OCI-LY7 (cell line): ENCODE measurements at regions not wholly inside any gene's neighbourhood (a gene's known extent, or its start where the extent isn't known, plus 50 kb on each side); places are given as distances from the start of the nearest gene placed in this dataset.

Experiments used
- BruUV-seq: library from RNA; stranded (reverse); fragments of 400-500 nt; replicated peaks from 2 replicates; lab custom pipeline; 2021; lab: Mats Ljungman, UMichigan
- CTCF ChIA-PET: fragments of 300-600 bp; sonication (Branson Sonifier 250); formaldehyde crosslinking; loops from one replicate; lab custom pipeline; 2022; ENCODE audit warnings: antibody characterized with exemption; ENCODE audit not compliant: unreplicated experiment; lab: Charles Lee
- POLR2A ChIA-PET: fragments of 300-600 bp; sonication (Branson Sonifier 250); formaldehyde crosslinking; loops from one replicate; lab custom pipeline; 2022; ENCODE audit warnings: antibody characterized with exemption; lab: Charles Lee
- DNase-seq: peaks from one replicate; pipeline ENCODE4 v3.0.0-alpha.2; 2015; ENCODE audit warnings: low spot score
- H2AFZ ChIP-seq: fragments of 200-600 bp; sonication (generic), shearing (Covaris generic); 2 replicates; pipeline ENCODE4 v1.6.1; 2014; ENCODE audit warnings: mild to moderate bottlenecking, antibody characterized with exemption, low read length, moderate library complexity
- H3K27ac ChIP-seq: fragments of 200-600 bp; sonication (generic); 2 replicates; pipeline ENCODE4 v1.5.1; 2014; ENCODE audit warnings: mixed run types, low read depth, mild to moderate bottlenecking, moderate library complexity, low read length, inconsistent platforms; ENCODE audit not compliant: poor library complexity, severe bottlenecking
- H3K36me3 ChIP-seq: fragments of 200-600 bp; sonication (generic); 2 replicates; pipeline ENCODE4 v1.6.1; 2014; ENCODE audit warnings: mild to moderate bottlenecking, antibody characterized with exemption, low read length, moderate library complexity, mixed read lengths; ENCODE audit not compliant: insufficient read depth
- H3K4me1 ChIP-seq: fragments of 200-600 bp; sonication (generic); 2 replicates; pipeline ENCODE4 v1.5.1; 2014; ENCODE audit warnings: mild to moderate bottlenecking, low read length; ENCODE audit not compliant: insufficient read depth, poor library complexity, severe bottlenecking
- H3K4me2 ChIP-seq: fragments of 200-600 bp; sonication (generic); 2 replicates; pipeline ENCODE4 v1.6.1; 2014; ENCODE audit warnings: mild to moderate bottlenecking, low read length
- H3K4me3 ChIP-seq: fragments of 200-600 bp; sonication (generic); 2 replicates; pipeline ENCODE4 v1.5.1; 2014; ENCODE audit warnings: mild to moderate bottlenecking, low read depth, low read length; ENCODE audit not compliant: poor library complexity, severe bottlenecking
- H3K79me2 ChIP-seq: fragments of 200-600 bp; sonication (generic); 2 replicates; pipeline ENCODE4 v1.6.1; 2016; ENCODE audit warnings: low read depth, mild to moderate bottlenecking, low read length, moderate library complexity, mixed read lengths; ENCODE audit not compliant: insufficient read depth
- H3K9me2 ChIP-seq: fragments of 200-600 bp; sonication (generic); 2 replicates; pipeline ENCODE4 v1.6.1; 2016; ENCODE audit warnings: mild to moderate bottlenecking, low read length, mixed read lengths; ENCODE audit not compliant: insufficient read depth
- H3K9me3 ChIP-seq: fragments of 200-600 bp; sonication (generic); 2 replicates; pipeline ENCODE4 v1.6.1; 2014; ENCODE audit warnings: mild to moderate bottlenecking, mixed run types, low read length, mixed read lengths
- H4K20me1 ChIP-seq: fragments of 200-600 bp; sonication (generic); 2 replicates; pipeline ENCODE4 v1.6.1; 2014; ENCODE audit warnings: mild to moderate bottlenecking, antibody characterized with exemption, low read length, moderate library complexity, mixed read lengths; ENCODE audit not compliant: insufficient read depth
- EZH2phosphoT487 ChIP-seq: fragments of 200-600 bp; sonication (generic); IDR thresholded peaks from 2 replicates; pipeline ENCODE4 v1.6.1; 2018; ENCODE audit warnings: low read depth, borderline replicate concordance, mild to moderate bottlenecking, mixed run types, antibody characterized with exemption, low read length, moderate library complexity, mixed read lengths
- intact Hi-C: fragments of 100-400 bp; cut with micrococcal nuclease; formaldehyde crosslinking; loops from one replicate; pipeline ENCODE4 v1.10.0; 2022; ENCODE audit not compliant: unreplicated experiment
- TF ChIP-seq, protein P1 (sequence below): fragments of 200-600 bp; sonication (generic); conservative IDR thresholded peaks from 2 replicates; pipeline ENCODE4 v1.5.1; 2014; ENCODE audit warnings: mild to moderate bottlenecking, antibody characterized with exemption, low read length, moderate library complexity, mixed read lengths

DNA sequence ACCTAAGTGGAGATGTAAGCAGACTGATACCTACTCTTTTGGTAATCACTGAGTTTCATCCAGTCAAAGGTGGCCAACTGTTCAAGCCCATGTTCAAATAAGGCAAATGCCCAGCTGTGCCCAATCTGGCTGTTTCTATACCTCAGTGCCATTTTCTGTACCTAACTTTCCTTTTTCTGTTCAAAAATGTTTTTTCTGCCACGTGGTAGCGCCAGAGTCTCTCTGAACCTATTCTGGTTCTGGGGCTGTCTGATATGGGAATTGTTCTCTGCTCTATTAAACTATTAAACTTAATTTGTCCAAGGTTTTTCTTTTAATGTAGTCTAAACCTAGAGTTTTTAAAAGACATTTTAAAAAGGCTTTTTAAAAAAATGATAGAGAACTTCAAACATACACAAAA is 391.2 kb downstream of the NOVA1 start:
- H3K9me2 ChIP-seq = no peaks in the 10 kb centered on the region
- ChIA-PET POLR2A (no interaction called here), CTCF (no interaction called here)
- H2AFZ ChIP-seq = no peak overlapping the region
- H3K9me3 ChIP-seq = peaks cover 6% of the 10 kb centered on the region; the same call in 1 of the 2 replicates
- no peaks in the 10 kb centered on the region for H3K79me2 ChIP-seq
- no peak for TF ChIP-seq EZH2phosphoT487
- TF ChIP-seq, protein P1, sequence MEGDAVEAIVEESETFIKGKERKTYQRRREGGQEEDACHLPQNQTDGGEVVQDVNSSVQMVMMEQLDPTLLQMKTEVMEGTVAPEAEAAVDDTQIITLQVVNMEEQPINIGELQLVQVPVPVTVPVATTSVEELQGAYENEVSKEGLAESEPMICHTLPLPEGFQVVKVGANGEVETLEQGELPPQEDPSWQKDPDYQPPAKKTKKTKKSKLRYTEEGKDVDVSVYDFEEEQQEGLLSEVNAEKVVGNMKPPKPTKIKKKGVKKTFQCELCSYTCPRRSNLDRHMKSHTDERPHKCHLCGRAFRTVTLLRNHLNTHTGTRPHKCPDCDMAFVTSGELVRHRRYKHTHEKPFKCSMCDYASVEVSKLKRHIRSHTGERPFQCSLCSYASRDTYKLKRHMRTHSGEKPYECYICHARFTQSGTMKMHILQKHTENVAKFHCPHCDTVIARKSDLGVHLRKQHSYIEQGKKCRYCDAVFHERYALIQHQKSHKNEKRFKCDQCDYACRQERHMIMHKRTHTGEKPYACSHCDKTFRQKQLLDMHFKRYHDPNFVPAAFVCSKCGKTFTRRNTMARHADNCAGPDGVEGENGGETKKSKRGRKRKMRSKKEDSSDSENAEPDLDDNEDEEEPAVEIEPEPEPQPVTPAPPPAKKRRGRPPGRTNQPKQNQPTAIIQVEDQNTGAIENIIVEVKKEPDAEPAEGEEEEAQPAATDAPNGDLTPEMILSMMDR = no peak
- no peak for DNase-seq
- H3K4me2 ChIP-seq = no peak overlapping the region
- no peaks in the 10 kb centered on the region for H4K20me1 ChIP-seq
- no TSS peak for BruUV-seq
- no peak overlapping the region for H3K27ac ChIP-seq
- intact Hi-C loops = no loop called here
- no peaks in the 10 kb centered on the region for H3K4me1 ChIP-seq
- H3K4me3 ChIP-seq = no peak overlapping the region
- no peaks in the 10 kb centered on the region for H3K36me3 ChIP-seq

DNA sequence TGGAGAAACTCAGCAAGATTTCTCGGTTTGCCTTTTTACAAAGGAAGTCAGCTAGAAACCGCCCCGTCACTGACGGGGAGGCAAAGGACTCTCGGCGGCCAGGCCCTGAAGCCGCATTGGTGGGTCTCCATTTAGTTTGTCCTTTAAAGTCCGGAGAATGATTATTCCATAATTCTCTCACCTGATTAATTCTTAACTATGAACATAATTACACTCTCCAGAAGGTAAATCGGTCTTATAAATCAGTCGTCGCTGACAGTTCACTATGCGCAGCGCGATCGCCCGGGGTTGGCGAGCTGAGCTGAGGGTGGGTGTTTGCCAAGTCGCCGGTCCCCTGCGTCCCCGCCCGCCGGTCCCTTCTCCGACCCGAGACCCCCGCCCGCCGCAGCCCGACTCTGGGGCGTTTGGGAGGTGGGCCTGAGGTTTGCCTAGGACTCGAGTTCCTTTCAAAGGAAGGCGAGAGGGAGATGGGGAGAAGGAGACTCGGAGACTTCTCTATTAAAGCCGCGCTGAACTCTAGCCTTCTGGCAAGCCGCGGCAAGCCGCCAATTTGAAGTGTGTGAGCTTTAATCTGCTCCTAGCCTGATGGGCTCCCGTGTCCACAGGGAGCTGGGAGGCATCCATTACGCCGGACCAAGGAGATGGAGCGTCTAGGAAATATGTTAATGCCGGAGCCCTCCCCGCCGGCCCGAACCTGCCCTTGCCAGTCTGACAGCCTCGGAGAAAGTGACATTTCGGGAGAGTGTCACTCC is 392.9 kb downstream of the NOVA1 start:
- Histone ChIP-seq H3K4me3 (no peak overlapping the region), H2AFZ (no peak overlapping the region), H3K79me2 (no peaks in the 10 kb centered on the region), H4K20me1 (no peaks in the 10 kb centered on the region), H3K36me3 (no peaks in the 10 kb centered on the region), H3K4me1 (no peaks in the 10 kb centered on the region), H3K27ac (no peak overlapping the region), H3K9me3 (peaks cover 6% of the 10 kb centered on the region; the same call in 1 of the 2 replicates), H3K4me2 (no peak overlapping the region), H3K9me2 (no peaks in the 10 kb centered on the region)
- intact Hi-C loops = no loop called here
- no peak for TF ChIP-seq EZH2phosphoT487
- TF ChIP-seq, protein P1 = no peak
- BruUV-seq = no TSS peak
- POLR2A ChIA-PET = no interaction called here
- no peak for DNase-seq
- CTCF ChIA-PET = no interaction called here

DNA sequence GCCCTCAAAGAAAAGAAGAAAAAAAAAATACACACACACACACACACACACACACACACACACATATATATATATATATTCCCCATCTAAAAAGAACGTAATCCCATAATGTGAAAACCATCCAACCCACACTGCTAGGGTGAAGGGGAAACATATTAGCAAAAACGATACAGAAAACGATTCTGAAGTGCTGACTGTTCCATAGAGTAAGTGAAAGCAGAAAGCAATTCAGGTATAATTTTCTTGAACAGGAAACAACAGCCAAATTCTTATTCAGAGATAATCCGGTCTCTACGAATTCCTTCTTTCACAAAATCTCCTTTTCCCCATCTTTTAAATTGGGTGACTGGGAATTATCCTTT is 393.5 kb downstream of the NOVA1 start:
- Histone ChIP-seq H3K4me1 (no peaks in the 10 kb centered on the region), H3K36me3 (no peaks in the 10 kb centered on the region), H2AFZ (no peak overlapping the region), H3K79me2 (no peaks in the 10 kb centered on the region), H3K9me2 (no peaks in the 10 kb centered on the region), H3K9me3 (peaks cover 6% of the 10 kb centered on the region; the same call in 1 of the 2 replicates), H3K4me3 (no peak overlapping the region), H3K4me2 (no peak overlapping the region), H4K20me1 (no peaks in the 10 kb centered on the region), H3K27ac (no peak overlapping the region)
- no TSS peak for BruUV-seq
- TF ChIP-seq EZH2phosphoT487 = no peak
- TF ChIP-seq, protein P1 = no peak
- DNase-seq = no peak
- ChIA-PET POLR2A (no interaction called here), CTCF (no interaction called here)
- intact Hi-C loops = no loop called here
